ENCODE measurements at regions not wholly inside any gene's neighbourhood (a gene's known extent, or its start where the extent isn't known, plus 50 kb on each side); places are given as distances from the start of the nearest gene placed in this dataset.
A peak's percentile ranks its signal among the peaks of the same experiment; 100 is the strongest.

DNA sequence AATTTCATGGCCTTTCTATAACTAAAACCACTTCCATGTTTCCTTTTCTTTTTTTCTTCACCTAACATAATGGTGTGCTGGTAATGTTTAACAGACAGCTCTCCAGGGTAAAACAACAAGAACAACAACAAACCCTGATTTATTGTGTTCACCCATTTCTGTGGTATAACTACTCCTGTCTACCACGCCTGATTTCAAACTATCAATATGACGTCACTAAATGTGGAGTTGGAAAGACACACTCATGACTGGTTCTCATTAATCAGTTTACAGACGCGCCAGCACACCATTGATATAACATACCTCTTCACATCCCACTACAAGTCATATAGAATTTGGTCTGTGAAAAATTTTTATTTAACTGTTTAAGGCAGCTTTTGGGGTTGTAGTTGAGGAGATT lies 142.9 kb downstream of the ARRDC3 start:
- no peak for DNase-seq

DNA sequence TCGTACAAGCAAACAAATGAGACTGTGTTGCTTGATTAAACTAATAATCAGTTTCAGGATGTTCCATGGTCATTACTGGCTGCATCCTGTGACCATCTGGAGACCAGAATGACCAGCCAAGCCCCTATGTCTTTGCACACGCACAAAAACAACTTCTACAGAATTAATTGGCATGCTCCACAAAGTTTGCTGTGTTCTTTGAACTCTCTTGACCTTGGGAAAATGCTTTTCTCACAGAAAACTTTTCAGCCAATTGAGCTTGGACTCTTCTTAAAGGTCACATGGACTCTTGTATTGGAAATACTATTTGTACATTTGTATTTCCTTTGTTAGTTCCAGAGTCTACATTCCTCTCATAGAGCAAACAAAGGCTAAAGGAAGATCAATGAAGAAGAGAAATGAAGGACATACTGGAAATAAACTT lies 147.8 kb downstream of the ARRDC3 start:
- DNase-seq, result no peak

DNA sequence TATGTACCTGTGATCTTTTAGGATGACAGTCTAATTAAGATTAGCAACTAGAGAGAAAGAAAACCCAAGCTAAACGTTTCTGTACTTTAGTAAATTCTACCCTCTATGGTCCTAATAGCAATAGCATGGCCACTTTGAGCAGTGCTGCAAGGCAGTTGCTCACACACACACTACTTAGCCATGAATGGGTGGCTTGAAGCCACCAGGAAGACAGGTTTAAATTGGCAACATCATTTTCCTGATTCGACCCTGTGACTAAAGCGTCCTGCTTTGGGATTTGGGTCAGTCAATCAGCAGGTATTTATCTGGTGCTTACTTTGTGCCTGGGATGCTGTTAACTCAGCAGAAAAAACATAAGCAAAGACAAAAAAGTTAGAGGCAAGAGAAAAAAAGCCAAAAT lies 150.6 kb downstream of the ARRDC3 start:
- DNase-seq, result no peak

DNA sequence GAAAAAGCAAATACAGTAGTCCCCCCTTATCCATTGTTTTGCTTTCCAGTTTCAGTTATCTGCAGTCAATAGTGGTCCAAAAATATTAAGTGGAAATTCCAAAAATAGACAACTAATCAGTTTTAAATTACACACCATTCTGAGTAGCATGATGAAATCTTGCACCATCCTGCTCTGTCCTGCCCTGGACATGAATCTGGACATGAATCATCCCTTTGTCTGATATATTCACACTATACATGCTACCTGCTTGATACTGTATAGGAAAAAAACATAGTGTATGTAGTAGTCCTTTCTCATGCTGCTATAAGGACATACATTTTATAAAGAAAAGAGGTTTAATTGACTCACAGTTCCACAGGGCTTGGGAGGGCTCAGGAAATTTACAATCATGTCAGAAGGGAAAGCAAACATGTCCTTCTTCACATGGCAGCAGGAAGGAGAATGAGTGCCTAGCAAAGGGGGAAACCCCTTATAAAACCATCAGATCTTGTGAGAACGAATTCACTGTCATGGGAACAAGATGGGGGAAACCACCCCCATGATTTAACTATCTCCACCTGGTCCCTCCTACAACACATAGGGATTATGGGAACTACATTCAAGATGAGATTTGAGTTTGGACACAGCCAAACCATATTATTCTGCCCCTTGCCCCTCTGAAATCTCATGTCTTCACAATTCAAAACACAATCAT lies 153.9 kb downstream of the ARRDC3 start:
- DNase-seq, result no peak

DNA sequence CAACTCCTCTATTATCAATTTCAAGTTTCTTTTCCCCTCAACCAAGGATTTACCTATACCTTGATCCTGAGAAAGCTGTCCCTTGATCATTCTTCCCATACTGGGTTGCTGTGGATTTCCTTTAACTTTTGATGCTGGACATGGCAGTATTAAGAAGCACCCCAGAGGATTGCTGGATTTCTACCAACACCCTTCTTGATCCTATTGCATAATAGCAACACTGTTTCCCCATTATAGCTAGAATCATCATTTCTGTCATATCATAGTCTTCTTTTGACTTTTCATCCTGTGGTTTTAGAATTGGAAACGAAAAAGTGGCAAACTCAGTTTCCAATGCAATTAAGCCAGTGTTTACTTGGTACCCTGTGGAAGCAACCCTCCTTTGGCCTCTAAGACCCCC lies 154.9 kb downstream of the ARRDC3 start:
- DNase-seq, result no peak

DNA sequence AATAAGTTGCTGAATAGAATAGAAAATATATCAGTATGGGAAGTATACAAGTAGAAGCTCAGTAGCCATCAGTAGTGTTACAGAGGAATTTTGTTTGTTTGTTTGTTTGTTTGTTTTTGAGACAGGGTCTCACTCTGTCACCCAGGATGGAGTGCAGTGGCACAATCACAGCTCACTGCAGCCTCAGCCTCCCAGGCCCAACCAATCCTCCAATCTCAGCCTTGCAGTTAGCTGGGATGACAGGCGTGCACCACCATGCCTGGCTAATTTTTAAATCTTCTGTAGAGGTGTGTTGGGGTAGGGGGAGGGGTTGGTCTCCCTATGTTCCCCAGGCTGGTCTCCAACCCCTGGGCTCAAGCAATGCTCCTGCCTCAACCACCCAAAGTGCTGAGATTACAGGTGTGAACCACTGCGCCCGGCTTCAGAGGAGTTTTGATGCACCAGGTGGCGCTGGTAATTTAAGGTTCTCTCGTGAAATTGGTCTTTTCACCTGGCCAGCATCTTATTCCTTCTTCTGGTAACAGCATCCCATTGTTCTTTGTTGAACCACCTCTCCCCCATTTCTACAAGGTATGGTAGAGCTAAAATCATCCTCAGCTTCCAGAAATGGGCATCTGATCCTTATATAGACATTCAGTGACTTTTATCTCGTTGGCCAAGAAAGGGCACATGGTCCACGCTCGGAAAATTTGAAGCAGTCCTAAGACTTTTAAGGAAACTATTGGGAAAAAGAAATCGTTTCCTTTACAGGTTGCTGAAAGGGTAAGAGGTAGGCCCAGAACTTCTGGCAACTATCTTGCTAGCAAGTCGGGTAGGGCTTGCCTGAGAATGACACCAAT lies 157.1 kb downstream of the ARRDC3 start:
- DNase-seq, result peak; percentile 58

DNA sequence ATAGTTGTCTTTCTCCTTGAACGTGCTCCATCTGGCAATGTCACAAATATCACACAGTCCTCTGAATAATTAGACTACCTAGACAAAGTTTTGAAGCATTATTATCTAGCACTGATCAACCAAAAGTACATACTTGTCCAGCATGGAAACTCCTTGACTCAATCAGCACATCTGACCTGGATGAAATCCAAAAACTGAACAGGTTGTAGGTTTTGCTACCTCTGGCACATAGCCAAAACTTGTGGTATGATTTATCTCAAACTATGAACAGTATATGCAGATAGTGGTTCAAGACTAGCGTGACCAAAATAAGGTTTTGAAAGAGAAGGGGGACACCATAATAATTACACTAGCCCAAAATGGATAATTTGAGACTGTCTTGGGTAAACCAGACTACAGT lies 158.1 kb downstream of the ARRDC3 start:
- no peak for DNase-seq

DNA sequence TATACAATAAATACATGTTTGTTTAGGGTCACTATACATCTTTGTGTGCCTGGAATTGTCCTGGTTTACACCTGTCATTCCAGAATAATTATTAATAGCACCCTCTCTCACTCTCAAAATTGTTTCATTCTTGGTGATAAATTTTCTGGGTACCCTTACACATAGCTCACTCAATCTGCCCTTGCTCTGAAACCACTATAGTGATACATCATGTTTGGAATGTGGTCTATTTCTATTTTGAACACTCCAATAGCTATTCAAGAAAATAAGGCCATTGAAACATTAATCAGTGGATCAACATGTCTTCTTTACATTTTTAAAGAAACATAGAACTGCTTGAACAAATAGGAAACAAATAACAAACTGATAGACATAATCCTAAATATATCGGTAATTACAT lies 158.7 kb downstream of the ARRDC3 start:
- no peak for DNase-seq

DNA sequence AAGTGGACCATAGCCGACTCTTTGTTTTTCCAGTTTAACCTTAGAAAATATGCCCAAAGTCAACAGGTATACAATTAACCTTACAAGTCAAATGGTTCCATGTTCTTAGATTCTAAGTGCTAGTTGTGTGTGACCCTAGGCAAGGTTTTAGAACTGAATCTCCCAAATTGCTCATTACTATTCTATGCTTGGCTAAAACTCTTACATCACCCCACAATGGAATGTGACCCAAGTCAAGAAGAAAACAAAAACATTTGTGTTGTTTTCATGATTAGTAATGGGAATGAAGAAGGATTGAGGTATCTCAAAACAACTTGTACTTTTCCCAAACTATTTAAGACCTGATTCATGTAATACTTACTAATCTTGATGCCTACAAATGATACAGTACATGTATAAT lies 159.2 kb downstream of the ARRDC3 start:
- DNase-seq, result no peak

DNA sequence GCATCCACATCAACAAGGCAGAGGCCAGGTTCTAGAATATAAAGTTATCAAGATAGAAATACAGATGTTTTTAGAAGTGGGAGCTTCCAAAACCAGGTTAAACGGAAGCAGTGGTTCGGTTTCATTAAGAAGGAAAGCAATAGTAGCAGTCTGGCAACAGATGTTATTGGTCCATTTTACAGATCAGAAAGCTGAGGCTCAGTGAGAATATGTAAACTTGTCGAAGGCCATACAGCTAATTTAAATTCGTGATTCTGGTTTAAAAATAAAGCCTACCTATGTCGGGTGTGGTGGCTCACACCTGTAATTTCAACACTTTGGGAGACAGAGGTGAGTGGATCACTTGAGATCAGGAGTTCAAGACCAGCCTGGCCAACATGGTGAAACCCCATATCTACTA lies 160.6 kb downstream of the ARRDC3 start:
- no peak for DNase-seq

DNA sequence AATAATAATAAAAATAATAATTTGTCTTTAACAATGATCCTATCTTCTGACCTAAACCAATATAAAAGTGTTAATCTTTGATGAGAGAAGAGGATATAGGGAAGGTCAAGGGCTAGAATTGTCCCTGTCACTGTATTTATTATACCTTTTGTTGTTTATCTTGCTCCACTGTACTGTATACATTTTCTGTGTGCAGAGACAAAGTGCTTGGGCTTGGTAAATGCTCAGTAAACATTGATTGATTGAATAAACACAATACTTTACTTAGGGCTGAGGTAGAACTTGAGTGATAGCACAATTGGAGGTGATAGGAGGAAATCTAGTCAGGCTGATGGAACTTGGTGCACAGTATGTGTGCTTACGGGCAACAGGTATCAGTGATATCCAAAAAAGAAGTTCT lies 161.2 kb downstream of the ARRDC3 start:
- DNase-seq, result no peak

DNA sequence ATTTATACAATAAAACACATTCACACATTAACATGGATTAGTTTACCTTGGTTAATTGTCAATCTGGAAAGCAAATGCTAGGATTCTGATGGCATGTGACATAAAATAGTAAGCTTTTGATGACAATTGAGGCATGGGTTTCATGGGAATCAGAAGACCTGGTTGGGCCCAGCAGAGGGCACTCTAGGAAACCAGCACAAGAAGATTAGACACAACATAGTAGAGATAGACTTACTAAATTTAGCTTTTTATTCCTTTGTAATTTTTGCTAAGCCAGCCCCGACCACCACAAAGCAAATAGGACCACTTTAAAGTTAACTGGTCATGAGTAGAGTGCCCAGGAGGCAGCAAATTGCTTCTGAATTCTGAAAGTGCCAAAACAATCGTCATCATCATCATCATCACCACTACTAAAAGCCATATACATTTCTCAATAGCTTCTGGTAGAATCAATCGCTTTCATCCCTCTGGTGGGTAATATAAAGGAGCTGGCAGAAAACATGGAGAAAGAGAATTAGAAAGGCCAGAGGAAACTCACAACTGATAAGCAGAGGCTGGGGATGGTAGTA lies 163.2 kb downstream of the ARRDC3 start:
- no peak for DNase-seq

DNA sequence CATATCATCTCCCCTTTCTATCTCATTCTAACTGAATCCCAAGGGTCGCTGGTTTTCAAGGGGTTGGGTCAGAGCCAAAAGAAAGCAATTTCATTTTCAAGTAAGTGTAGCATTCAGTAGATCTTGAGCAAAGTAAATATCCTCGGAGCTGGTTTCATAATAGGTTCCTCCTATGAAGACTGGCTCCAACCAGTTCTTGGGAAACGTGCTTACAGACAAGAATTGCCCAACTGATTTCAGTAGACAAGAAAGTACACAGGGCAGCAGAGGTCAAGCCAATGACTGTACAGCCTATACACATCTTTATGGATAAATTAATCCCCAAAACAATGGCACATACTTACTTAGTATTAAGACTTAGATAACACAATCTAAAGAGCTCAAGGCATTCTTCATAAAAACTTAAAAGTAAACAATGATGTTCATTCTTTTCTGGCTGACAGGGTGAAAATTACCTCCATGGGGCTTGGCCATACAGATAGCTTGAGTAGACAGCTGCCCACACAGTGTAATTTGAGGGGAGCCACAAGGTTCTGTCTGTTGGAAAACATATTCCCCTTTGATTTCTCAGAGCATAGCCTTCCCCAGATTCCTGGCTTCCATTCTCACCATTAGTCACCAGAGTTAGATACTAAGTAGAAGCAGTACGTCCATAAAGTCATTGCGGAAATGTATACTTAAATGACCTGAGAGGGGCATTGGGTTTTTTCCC lies 163.9 kb downstream of the ARRDC3 start:
- peak; percentile 31 for DNase-seq

DNA sequence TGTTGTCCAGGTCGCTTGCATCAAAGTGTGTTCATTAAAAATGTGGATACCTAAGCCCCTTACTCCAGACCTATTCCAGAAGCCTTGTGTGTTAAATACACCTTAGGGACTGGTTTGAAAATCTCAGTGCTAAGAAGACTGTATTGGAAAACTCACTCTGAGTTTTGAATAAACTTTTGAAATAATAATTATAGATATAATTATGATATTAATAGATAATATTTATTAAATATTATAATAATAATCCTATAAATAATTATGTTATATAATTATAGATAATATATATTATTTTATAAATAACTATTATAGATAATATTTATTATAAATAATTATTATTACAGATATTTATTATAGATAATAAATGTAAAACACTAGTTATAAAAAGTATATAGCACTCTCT lies 165.3 kb downstream of the ARRDC3 start:
- DNase-seq, result no peak

DNA sequence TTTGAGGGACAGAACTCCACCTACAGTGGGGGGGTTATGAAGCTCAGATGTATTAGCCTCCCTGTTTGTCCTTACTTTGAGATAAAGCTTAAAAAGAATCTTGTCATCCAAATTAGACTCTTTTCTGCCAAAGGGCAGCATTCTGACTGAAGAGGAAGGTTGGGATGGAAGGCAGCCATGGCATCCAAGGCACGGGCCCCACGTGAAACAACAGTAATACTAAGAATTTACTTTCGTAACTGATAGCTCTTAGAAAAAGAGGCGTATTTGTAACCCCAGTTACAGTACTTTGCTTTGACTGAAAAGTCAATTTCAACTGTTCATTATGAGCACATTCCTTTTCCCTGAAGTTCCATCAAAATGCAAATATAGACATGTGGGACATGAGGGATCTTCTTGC lies 168.5 kb downstream of the ARRDC3 start:
- no peak for DNase-seq
